ENCODE measurements at regions not wholly inside any gene's neighbourhood (a gene's known extent, or its start where the extent isn't known, plus 50 kb on each side); places are given as distances from the start of the nearest gene placed in this dataset.

GRCh38 chr1:60390593-60391282 is 317.2 kb upstream of the C1orf87 start:
- no peak for TF ChIP-seq RAD21 (IDR thresholded peaks at IDR 0.05 in 1 of 2, conservative IDR thresholded peaks at IDR 0.05 in 1 of 2; ENCODE audit: low read depth in 2 of 2, low read length in 2 of 2)
- TF ChIP-seq CTCF (IDR thresholded peaks at IDR 0.05; ENCODE audit: control extremely low read depth in 1 of 3, insufficient read depth in 1 of 3, low read depth in 1 of 3, low read length in 3 of 3), result no peak
- TF ChIP-seq BCL11A (IDR thresholded peaks at IDR 0.05; ENCODE audit: low read depth in 2 of 2, low read length in 2 of 2), result no peak
- no peak for TF ChIP-seq EZH2 (IDR thresholded peaks at IDR 0.05; ENCODE audit: low read depth, low read length, severe bottlenecking)
- no peak for TF ChIP-seq CBX5 (IDR thresholded peaks at IDR 0.05; ENCODE audit: low read depth, low read length)
- no peak for TF ChIP-seq POLR2A (IDR thresholded peaks at IDR 0.05; ENCODE audit: control extremely low read depth in 1 of 2, low read depth in 2 of 2, low read length in 2 of 2)
- no peak for TF ChIP-seq CREB1 (IDR thresholded peaks at IDR 0.05)
- TF ChIP-seq MAX (IDR thresholded peaks at IDR 0.05), result no peak
